Heart left ventricle (tissue), 13 donors: ENCODE measurements at regions not wholly inside any gene's neighbourhood (a gene's known extent, or its start where the extent isn't known, plus 50 kb on each side); places are given as distances from the start of the nearest gene placed in this dataset.

ENCODE experiments used
- CTCF ChIP-seq, 12 donors: fragments of 200-600 bp; sonication (generic) in 4 of 12; IDR thresholded peaks; one replicate each; pipeline versions ENCODE4 v1.5.0 to v1.8.0; 2018 to 2022; ENCODE audit warnings: antibody characterized with exemption in 12 of 12, mild to moderate bottlenecking in 5 of 12
- POLR2A ChIP-seq, 2 donors: fragments of 450-650 bp; IDR thresholded peaks; one replicate each; pipeline ENCODE4 v1.6.1; 2017; ENCODE audit warnings: antibody characterized with exemption in 2 of 2, mild to moderate bottlenecking in 2 of 2, moderate library complexity in 2 of 2
- donor health status: ischemic (EF 13 %, LVEDD 7.1; RV severe dilation, severe dysfunction).
- donor health status: DM: no; HTN: yes; CAD: no.
- donor health status: DM: no; HTN: no; CAD: no.
- donor health status: ischemic (EF 25% LVEDD 6.9; RV normal size, moderate dysfunction).
- donor health status: ischemic (EF 25% LVEDD 5.7; RV mildly dilated, moderate dysfunction).
- donor health status: ischemic (EF 35%, LVEDD 5.7; RV mildly dilated, moderate dysfunction).
- donor health status: nonischemic (EF 11% LVEDD 7.7; RV severe dilation, severe dysfunction).
- donor health status: DM: yes; HTN: yes; CAD: no.
- donor health status: PGD.
- donor health status: ischemic (EF 29% LVEDD 5.4; RV normal size, mild dysfunction).
- donor health status: nonischemic (EF 23%, LVEDD 6.1; RV moderate dilation, normal function).

GRCh38 chr3:146975476-146975875 is 370.3 kb upstream of the PLSCR5 start:
- TF ChIP-seq CTCF (IDR thresholded peaks at IDR 0.05) (no peak), POLR2A (IDR thresholded peaks at IDR 0.05) (no peak)
